ENCODE measurements at regions not wholly inside any gene's neighbourhood (a gene's known extent, or its start where the extent isn't known, plus 50 kb on each side); places are given as distances from the start of the nearest gene placed in this dataset.

DNA sequence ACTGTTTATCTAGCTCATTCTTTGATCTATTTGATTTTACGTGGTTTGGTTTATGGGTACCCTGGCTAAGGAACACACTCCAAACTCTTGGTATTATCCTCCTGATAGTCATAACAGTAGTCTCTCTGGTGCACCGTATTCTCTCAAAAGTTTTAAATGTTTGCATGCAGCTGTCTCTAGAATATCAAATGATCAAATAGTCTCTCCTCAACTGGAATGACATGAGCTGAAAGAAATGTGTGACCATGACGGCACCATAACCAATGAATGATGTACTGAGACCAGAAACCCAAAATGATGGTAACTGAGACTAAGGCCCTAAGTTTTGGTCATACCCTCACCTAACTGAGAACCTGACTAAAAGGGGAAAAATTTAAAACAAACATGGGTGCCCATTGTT, 319.4 kb downstream of the SLC7A11 start:
- TF ChIP-seq, protein P1, sequence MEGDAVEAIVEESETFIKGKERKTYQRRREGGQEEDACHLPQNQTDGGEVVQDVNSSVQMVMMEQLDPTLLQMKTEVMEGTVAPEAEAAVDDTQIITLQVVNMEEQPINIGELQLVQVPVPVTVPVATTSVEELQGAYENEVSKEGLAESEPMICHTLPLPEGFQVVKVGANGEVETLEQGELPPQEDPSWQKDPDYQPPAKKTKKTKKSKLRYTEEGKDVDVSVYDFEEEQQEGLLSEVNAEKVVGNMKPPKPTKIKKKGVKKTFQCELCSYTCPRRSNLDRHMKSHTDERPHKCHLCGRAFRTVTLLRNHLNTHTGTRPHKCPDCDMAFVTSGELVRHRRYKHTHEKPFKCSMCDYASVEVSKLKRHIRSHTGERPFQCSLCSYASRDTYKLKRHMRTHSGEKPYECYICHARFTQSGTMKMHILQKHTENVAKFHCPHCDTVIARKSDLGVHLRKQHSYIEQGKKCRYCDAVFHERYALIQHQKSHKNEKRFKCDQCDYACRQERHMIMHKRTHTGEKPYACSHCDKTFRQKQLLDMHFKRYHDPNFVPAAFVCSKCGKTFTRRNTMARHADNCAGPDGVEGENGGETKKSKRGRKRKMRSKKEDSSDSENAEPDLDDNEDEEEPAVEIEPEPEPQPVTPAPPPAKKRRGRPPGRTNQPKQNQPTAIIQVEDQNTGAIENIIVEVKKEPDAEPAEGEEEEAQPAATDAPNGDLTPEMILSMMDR (conservative IDR thresholded peaks at IDR 0.05 in 1 of 2, IDR thresholded peaks at IDR 0.05 in 1 of 2; ENCODE audit: extremely low read depth in 1 of 2, insufficient read depth in 1 of 2, low read depth in 1 of 2, low read length in 2 of 2), result no peak
- TF ChIP-seq EZH2 (IDR thresholded peaks at IDR 0.05; ENCODE audit: borderline replicate concordance, low read length), result no peak
